ENCODE measurements at regions not wholly inside any gene's neighbourhood (a gene's known extent, or its start where the extent isn't known, plus 50 kb on each side); places are given as distances from the start of the nearest gene placed in this dataset.

- TF ChIP-seq EZH2 (IDR thresholded peaks at IDR 0.05) = no peak
- no peak for TF ChIP-seq CTCF (IDR thresholded peaks at IDR 0.05)
- TF ChIP-seq EZH2phosphoT487 (IDR thresholded peaks at IDR 0.05) = no peak
These were observed 166.5 kb upstream of the TMCO5A start for GRCh38 chr15:37767841-37768455.

Measured in neural progenitor cell (in vitro differentiated cells).